Sigmoid colon (tissue), 4 donors: ENCODE measurements at regions not wholly inside any gene's neighbourhood (a gene's known extent, or its start where the extent isn't known, plus 50 kb on each side); places are given as distances from the start of the nearest gene placed in this dataset.

ENCODE experiments used
- EP300 ChIP-seq, 4 donors: sonication (generic); formaldehyde crosslinking; IDR thresholded peaks; one replicate each; pipeline ENCODE4 v1.6.1; 2017; ENCODE audit warnings: antibody characterized with exemption in 4 of 4
- POLR2A ChIP-seq, 2 donors: fragments of 450-650 bp; IDR thresholded peaks; one replicate each; pipeline ENCODE4 v1.6.1; 2016; ENCODE audit warnings: antibody characterized with exemption in 2 of 2, mild to moderate bottlenecking in 2 of 2, moderate library complexity in 2 of 2
- POLR2AphosphoS5 ChIP-seq, 4 donors: sonication (generic); formaldehyde crosslinking; IDR thresholded peaks; one replicate each; pipeline ENCODE4 v1.6.1; 2017; ENCODE audit warnings: antibody characterized with exemption in 4 of 4
- TF ChIP-seq, protein P1 (sequence below), 4 experiments: fragments of 450-650 bp in 3 of 4; fragments of 200-600 bp in 1 of 4; IDR thresholded peaks; one replicate each; pipeline ENCODE4 v1.5.1; 2016 to 2019; ENCODE audit warnings: antibody characterized with exemption in 4 of 4, mild to moderate bottlenecking in 3 of 4, moderate library complexity in 2 of 4

DNA sequence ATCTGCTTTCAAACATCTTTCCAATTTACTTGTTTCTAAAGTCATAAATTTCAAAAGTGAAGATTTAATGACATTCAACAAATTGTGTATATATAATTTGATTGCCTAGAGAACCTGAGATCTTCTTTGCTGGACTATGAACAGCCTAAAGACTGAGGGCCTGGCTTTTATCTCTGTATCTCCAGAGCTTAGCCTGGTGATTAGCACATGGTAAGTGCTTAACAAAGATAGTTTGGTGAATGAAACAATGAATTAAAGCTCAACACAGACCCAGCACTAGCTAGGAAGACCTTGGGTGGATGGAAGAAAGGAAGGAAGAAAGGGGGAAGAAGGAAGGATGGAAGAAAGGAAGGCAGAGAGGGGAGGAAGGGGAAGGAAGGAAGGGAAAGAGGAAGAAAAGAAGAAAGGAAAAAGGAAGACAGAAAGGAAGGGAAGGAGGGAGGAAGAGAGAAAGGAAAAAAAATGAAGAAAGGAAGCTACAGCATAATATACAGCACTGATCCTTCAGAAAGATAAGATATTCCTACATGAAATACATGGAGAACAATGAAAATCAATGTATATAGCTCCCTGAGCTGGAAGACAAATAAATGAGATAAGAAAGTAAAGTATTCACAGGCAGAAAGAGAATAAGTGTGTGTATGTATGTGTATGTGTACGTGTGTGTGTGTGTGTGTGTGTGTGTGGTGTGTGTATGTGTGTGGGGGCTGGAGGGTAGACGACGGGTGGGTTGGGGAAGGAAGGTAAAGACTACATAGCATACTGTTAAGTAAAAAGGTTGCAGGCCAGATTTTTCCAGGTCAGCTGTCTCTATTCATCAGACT lies 318.2 kb downstream of the TNS1 start:
- TF ChIP-seq POLR2A (IDR thresholded peaks at IDR 0.05) (no peak), POLR2AphosphoS5 (IDR thresholded peaks at IDR 0.05) (no peak), EP300 (IDR thresholded peaks at IDR 0.05) (no peak)
- TF ChIP-seq, protein P1, sequence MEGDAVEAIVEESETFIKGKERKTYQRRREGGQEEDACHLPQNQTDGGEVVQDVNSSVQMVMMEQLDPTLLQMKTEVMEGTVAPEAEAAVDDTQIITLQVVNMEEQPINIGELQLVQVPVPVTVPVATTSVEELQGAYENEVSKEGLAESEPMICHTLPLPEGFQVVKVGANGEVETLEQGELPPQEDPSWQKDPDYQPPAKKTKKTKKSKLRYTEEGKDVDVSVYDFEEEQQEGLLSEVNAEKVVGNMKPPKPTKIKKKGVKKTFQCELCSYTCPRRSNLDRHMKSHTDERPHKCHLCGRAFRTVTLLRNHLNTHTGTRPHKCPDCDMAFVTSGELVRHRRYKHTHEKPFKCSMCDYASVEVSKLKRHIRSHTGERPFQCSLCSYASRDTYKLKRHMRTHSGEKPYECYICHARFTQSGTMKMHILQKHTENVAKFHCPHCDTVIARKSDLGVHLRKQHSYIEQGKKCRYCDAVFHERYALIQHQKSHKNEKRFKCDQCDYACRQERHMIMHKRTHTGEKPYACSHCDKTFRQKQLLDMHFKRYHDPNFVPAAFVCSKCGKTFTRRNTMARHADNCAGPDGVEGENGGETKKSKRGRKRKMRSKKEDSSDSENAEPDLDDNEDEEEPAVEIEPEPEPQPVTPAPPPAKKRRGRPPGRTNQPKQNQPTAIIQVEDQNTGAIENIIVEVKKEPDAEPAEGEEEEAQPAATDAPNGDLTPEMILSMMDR (IDR thresholded peaks at IDR 0.05): no peak
